OCI-LY1 (cell line): ENCODE measurements at regions not wholly inside any gene's neighbourhood (a gene's known extent, or its start where the extent isn't known, plus 50 kb on each side); places are given as distances from the start of the nearest gene placed in this dataset.

Experiments used
- H2AFZ ChIP-seq: fragments of 200-600 bp; sonication (generic), shearing (Covaris generic); 2 replicates; pipeline ENCODE4 v1.6.0; 2014; ENCODE audit warnings: antibody characterized with exemption, mild to moderate bottlenecking, low read length
- H3F3A ChIP-seq: fragments of 200-600 bp; sonication (generic), shearing (Covaris generic); 2 replicates; pipeline ENCODE4 v1.6.0; 2014; ENCODE audit warnings: mild to moderate bottlenecking, antibody characterized with exemption, low read length, moderate library complexity; ENCODE audit not compliant: insufficient read depth
- H3K27ac ChIP-seq: fragments of 200-600 bp; sonication (generic); 2 replicates; pipeline ENCODE4 v1.5.1; 2014; ENCODE audit warnings: low read length, mixed run types, mild to moderate bottlenecking, low read depth; ENCODE audit not compliant: poor library complexity, severe bottlenecking
- H3K27me3 ChIP-seq: fragments of 200-600 bp; sonication (generic); 2 replicates; pipeline ENCODE4 v1.6.0; 2014; ENCODE audit warnings: antibody characterized with exemption, mild to moderate bottlenecking, low read length, moderate library complexity; ENCODE audit not compliant: insufficient read depth
- H3K36me3 ChIP-seq: fragments of 200-600 bp; sonication (generic); 2 replicates; pipeline ENCODE4 v1.6.1; 2014; ENCODE audit warnings: mild to moderate bottlenecking, antibody characterized with exemption, low read length, moderate library complexity, mixed read lengths; ENCODE audit not compliant: insufficient read depth
- H3K4me1 ChIP-seq: fragments of 200-600 bp; sonication (generic); 2 replicates; pipeline ENCODE4 v1.5.1; 2014; ENCODE audit warnings: mild to moderate bottlenecking, low read length, moderate library complexity; ENCODE audit not compliant: insufficient read depth, severe bottlenecking
- H3K4me2 ChIP-seq: fragments of 200-600 bp; sonication (generic), shearing (Covaris generic); 2 replicates; pipeline ENCODE4 v1.6.1; 2014; ENCODE audit warnings: low read length
- H3K4me3 ChIP-seq: fragments of 200-600 bp; sonication (generic); 2 replicates; pipeline ENCODE4 v1.5.1; 2014; ENCODE audit warnings: low read length, low read depth, mild to moderate bottlenecking, mixed read lengths; ENCODE audit not compliant: poor library complexity, severe bottlenecking
- H3K79me2 ChIP-seq: fragments of 200-600 bp; shearing (Covaris generic); 2 replicates; pipeline ENCODE4 v1.6.1; 2016; ENCODE audit warnings: mixed run types, low read length, mixed read lengths; ENCODE audit not compliant: insufficient read depth
- H3K9ac ChIP-seq: fragments of 200-600 bp; sonication (generic), shearing (Covaris generic); 2 replicates; pipeline ENCODE4 v1.6.1; 2014; ENCODE audit warnings: mild to moderate bottlenecking, low read length, mixed read lengths
- H3K9me2 ChIP-seq: fragments of 200-600 bp; sonication (generic), shearing (Covaris generic); 2 replicates; pipeline ENCODE4 v1.6.1; 2014; ENCODE audit warnings: low read depth, mild to moderate bottlenecking, low read length, mixed read lengths
- H3K9me3 ChIP-seq: fragments of 200-600 bp; shearing (Covaris generic); 2 replicates; pipeline ENCODE4 v1.6.1; 2014; ENCODE audit warnings: low read length, mixed read lengths
- H4K20me1 ChIP-seq: fragments of 200-600 bp; sonication (generic), shearing (Covaris generic); 2 replicates; pipeline ENCODE4 v1.6.0; 2016; ENCODE audit warnings: mild to moderate bottlenecking, low read length; ENCODE audit not compliant: insufficient read depth
- EZH2 ChIP-seq: fragments of 200-600 bp; sonication (generic), shearing (Covaris generic); IDR thresholded peaks from 2 replicates; pipeline ENCODE4 v1.8.0; 2017; ENCODE audit warnings: borderline replicate concordance, mixed run types, mild to moderate bottlenecking, antibody characterized with exemption, low read length, moderate library complexity, mixed read lengths
- TF ChIP-seq, protein P1 (sequence below): fragments of 200-600 bp; sonication (generic), shearing (Covaris generic); IDR thresholded peaks from 2 replicates; pipeline ENCODE4 v1.5.1; 2017; ENCODE audit warnings: mild to moderate bottlenecking, antibody characterized with exemption, low read length, moderate library complexity, mixed read lengths

DNA sequence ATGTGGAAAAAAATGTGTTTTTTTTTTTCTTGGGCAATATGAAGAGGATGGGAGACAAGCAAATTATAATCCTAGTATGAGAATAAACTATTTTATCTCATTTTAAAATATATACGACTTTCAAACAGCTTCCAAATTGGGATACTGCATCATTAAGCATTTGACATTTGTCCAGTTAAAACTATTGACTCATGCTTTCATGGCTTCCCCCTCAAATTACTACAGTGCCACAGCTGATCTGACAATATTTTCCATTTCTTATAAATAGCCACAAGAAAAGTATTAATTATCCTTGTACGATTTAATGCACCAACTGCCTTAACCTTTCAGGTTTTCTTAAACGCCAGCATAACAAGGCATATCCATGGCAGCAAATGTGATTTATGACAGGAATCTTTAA lies 1134.8 kb upstream of the ZEB2 start:
- Histone ChIP-seq H3K9me3 (no peaks in the 10 kb centered on the region), H3K4me3 (no peak overlapping the region), H3K9me2 (no peaks in the 10 kb centered on the region), H3K4me2 (no peak overlapping the region), H3K9ac (no peak overlapping the region), H2AFZ (no peak overlapping the region), H3F3A (no peaks in the 10 kb centered on the region), H3K27me3 (no peaks in the 10 kb centered on the region), H4K20me1 (no peaks in the 10 kb centered on the region), H3K4me1 (peaks cover 13% of the 10 kb centered on the region), H3K79me2 (no peaks in the 10 kb centered on the region), H3K27ac (no peak overlapping the region), H3K36me3 (no peaks in the 10 kb centered on the region)
- no peak for TF ChIP-seq EZH2
- TF ChIP-seq, protein P1, sequence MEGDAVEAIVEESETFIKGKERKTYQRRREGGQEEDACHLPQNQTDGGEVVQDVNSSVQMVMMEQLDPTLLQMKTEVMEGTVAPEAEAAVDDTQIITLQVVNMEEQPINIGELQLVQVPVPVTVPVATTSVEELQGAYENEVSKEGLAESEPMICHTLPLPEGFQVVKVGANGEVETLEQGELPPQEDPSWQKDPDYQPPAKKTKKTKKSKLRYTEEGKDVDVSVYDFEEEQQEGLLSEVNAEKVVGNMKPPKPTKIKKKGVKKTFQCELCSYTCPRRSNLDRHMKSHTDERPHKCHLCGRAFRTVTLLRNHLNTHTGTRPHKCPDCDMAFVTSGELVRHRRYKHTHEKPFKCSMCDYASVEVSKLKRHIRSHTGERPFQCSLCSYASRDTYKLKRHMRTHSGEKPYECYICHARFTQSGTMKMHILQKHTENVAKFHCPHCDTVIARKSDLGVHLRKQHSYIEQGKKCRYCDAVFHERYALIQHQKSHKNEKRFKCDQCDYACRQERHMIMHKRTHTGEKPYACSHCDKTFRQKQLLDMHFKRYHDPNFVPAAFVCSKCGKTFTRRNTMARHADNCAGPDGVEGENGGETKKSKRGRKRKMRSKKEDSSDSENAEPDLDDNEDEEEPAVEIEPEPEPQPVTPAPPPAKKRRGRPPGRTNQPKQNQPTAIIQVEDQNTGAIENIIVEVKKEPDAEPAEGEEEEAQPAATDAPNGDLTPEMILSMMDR = no peak

DNA sequence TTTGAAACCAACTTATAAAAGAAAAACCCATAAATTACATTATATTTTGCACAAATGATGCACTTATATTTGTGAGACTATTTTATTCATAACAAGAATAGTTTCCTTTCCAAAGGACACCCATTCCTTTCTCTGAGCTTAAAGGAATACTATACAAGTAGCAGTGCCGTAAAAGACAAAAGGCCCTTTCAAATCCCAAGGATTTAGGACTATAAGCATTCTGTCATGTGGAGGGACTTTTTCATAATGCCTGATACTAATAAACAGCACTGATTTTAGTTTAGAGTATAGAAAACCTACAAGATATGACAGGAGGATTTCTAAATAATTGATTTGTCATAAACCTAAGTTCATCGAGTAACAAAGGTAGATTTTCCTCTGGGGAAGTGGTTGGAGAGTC lies 1134.2 kb upstream of the ZEB2 start:
- Histone ChIP-seq H4K20me1 (no peaks in the 10 kb centered on the region), H3K79me2 (no peaks in the 10 kb centered on the region), H2AFZ (no peak overlapping the region), H3K9ac (no peak overlapping the region), H3K4me2 (no peak overlapping the region), H3K4me3 (no peak overlapping the region), H3K4me1 (peaks cover 13% of the 10 kb centered on the region), H3K9me3 (no peaks in the 10 kb centered on the region), H3K27ac (no peak overlapping the region), H3K9me2 (no peaks in the 10 kb centered on the region), H3K27me3 (no peaks in the 10 kb centered on the region), H3F3A (no peaks in the 10 kb centered on the region), H3K36me3 (no peaks in the 10 kb centered on the region)
- TF ChIP-seq, protein P1 = no peak

DNA sequence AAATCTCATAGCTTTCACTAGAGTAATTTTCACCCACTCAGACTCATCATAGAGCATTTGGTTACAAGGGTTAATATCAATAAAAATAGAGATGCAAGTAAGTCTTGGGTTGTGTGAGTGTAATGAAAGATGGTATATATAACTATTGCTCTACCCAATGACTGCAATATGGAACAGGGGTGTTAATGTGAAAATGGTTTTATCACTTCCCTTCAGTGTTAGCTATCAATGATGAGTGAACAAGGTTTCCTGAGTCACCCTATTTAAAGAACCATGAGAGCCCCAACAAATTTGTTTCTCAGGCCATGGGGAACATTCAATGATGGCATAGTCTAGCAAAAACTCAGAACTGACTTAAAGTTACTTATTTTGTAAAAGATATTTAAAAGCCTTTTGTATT lies 1133.6 kb upstream of the ZEB2 start:
- Histone ChIP-seq H3K9ac (no peak overlapping the region), H3K79me2 (no peaks in the 10 kb centered on the region), H3K9me3 (no peaks in the 10 kb centered on the region), H3K4me1 (peaks cover 13% of the 10 kb centered on the region), H3K36me3 (no peaks in the 10 kb centered on the region), H2AFZ (no peak overlapping the region; the same call in 1 of the 2 replicates), H3K27ac (no peak overlapping the region), H3K9me2 (no peaks in the 10 kb centered on the region), H3K4me2 (no peak overlapping the region), H3K27me3 (no peaks in the 10 kb centered on the region), H4K20me1 (no peaks in the 10 kb centered on the region), H3K4me3 (no peak overlapping the region), H3F3A (no peaks in the 10 kb centered on the region)
- no peak for TF ChIP-seq EZH2
- TF ChIP-seq, protein P1 = no peak
